WI38 (cell line): ENCODE measurements at regions not wholly inside any gene's neighbourhood (a gene's known extent, or its start where the extent isn't known, plus 50 kb on each side); places are given as distances from the start of the nearest gene placed in this dataset.
"Not testable (repeated sequence)": the region's sequence is repeated elsewhere in the genome, so short reads cannot be mapped to it uniquely, and the experiment has no call there.

Experiments used
- H3K4me3 ChIP-seq: 2 replicates; pipeline ENCODE4 v1.5.1; 2011; ENCODE audit warnings: low read depth, mild to moderate bottlenecking, control low read depth, low read length
- TF ChIP-seq, protein P1 (sequence below): IDR thresholded peaks from 2 replicates; pipeline ENCODE4 v1.5.1; 2012; ENCODE audit warnings: low read depth, mild to moderate bottlenecking, control low read depth, low read length

DNA sequence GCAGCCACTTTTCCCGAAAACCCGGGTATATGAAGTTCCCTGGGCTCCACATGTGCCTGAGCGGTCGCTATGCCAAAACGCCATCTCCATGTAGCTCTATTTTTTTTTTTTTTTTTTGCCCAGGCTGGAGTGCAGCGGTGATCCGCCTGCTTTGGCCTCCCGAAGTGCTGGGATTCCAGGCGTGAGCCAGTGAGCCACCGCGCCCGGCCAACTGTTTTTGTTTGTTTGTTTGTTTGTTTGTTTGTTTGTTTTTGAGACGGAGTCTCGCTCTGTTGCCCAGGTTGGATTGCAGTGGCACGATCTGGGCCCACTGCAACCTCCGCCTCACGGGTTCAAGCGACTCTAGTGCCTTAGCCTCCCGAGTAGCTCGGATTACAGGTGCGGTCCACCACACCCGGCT lies 237.5 kb upstream of the IRAK1BP1 start:
- TF ChIP-seq, protein P1, sequence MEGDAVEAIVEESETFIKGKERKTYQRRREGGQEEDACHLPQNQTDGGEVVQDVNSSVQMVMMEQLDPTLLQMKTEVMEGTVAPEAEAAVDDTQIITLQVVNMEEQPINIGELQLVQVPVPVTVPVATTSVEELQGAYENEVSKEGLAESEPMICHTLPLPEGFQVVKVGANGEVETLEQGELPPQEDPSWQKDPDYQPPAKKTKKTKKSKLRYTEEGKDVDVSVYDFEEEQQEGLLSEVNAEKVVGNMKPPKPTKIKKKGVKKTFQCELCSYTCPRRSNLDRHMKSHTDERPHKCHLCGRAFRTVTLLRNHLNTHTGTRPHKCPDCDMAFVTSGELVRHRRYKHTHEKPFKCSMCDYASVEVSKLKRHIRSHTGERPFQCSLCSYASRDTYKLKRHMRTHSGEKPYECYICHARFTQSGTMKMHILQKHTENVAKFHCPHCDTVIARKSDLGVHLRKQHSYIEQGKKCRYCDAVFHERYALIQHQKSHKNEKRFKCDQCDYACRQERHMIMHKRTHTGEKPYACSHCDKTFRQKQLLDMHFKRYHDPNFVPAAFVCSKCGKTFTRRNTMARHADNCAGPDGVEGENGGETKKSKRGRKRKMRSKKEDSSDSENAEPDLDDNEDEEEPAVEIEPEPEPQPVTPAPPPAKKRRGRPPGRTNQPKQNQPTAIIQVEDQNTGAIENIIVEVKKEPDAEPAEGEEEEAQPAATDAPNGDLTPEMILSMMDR: no peak
- no peak overlapping the region for H3K4me3 ChIP-seq

DNA sequence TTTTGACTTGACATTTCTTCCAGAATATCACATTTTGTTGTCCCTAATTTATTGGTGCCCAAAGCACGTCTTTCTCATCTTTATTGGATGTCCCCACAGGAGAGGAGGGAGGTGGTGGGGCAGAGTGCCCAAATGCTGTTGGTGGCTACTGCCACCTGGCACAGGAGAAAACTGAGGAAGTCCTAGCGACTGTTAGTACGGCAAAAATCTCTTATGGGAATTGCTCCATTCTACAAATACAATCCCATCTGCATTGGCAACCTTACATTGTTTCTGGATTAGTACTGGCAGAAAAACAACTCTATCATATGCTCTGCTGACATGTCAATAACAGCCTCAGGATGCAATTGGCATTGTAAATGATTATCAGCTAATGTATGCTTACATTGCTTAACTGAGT lies 235.4 kb upstream of the IRAK1BP1 start:
- TF ChIP-seq, protein P1: no peak
- H3K4me3 ChIP-seq: no peak overlapping the region

DNA sequence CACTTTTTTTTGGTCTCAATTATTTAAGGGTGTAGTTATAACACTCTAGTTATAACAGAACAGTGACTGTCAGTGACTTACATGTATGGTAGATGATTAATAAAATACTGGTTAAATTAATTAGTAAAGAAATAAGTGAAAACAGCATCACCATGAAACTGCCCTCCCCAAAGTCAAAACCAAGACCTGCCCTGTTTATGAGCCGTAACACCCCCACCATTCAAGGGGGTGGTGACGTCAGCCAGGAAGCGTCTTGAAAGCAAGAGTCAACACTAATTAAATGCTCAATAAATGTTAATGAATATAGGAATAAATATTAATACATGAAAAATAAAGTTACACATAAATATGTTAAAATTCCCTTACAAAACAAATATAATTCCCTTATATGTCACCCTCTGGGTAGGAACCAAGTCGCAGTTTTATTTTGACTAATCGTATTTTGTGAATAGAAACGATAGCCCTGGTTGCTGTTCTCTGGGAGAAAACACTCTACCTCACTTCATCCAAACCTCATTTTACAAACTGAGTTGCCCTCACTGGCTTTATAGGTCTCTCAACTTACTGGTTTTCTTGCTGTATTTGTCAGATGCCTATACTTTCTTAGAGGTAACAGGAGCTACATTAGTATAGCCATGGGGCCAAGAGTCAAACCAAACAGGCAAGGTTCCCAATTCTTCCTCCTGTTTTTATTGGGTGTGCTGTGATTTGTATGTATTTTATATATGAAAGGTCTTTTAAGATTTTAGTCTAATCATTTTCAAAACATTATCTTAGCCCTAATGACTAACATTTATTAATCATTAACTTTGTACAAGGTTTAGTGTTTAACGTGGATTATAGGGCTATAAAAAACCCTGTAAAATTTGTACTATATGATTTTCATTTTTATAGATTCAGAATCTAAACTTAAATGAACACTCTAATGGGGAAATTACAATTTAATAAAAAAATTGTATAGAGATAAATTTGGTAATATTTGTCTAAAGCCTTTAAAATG lies 227.9 kb upstream of the IRAK1BP1 start:
- no peak overlapping the region for H3K4me3 ChIP-seq
- TF ChIP-seq, protein P1: no peak

DNA sequence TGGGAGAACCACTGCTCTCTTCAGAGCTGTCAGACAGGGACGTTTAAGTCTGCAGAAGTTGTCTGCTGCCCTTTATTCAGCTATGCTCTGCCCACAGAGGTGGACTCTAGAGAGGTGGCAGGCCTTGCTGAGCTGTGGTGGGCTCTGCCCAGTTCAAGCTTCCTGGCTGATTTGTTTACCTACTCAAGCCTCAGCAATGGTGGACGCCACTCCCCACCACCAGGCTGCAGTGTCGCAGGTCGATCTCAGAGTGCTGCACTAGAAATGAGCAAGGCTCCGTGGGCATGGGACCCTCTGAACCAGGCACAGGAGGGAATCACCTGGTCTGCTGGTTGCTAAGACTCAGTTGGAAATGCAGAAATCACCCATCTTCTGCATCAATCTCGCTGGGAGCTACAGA lies 223.4 kb upstream of the IRAK1BP1 start:
- not testable (repeated sequence) for H3K4me3 ChIP-seq

DNA sequence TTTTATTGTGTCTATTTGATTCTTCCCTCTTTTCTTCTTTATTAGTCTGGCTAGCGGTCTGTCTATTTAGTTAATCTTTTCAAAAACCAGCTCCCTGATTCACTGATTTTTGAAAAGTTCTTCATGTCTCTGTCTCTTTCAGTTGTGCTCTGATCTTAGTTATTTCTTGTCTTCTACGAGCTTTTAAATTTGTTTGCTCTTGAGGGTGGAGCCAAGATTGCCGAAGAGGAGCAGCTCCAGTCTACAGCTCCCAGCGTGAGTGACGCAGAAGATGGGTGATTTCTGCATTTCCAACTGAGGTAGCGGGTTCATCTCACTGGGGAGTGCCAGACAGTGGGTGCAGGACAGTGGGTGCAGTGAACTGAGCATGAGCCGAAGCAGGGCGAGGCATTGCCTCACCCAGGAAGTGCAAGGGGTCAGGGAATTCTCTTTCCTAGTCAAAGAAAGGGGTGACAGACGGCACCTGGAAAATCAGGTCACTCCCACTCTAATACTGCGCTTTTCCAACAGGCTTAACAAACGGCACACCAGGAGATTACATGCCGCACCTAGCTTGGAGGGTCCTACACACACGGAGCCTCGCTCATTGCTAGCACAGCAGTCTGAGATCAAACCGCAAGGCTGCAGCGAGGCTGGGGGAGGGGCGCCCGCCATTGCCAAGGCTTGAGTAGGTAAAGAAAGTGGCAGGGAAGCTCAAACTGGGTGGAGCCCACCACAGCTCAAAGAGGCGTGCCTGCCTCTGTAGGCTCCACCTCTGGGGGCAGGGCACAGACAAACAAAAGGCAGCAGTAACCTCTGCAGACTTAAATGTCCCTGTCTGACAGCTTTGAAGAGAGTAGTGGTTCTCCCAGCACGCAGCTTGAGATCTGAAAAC lies 220.6 kb upstream of the IRAK1BP1 start:
- not testable (repeated sequence) for H3K4me3 ChIP-seq

DNA sequence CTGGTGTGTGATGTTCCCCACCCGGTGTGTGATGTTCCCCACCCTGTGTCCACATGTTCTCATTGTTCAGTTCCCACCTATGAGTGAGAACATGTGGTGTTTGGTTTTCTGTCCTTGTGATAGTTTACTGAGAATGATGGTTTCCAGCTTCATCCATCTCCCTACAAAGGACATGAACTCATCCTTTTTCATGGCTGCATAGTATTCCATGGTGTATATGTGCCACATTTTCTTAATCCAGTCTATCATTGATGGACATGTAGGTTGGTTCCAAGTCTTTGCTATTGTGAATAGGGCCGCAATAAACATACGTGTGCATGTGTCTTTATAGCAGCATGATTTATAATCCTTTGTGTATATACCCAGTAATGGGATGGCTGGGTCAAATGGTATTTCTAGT lies 201.5 kb upstream of the IRAK1BP1 start:
- H3K4me3 ChIP-seq: not testable (repeated sequence)

DNA sequence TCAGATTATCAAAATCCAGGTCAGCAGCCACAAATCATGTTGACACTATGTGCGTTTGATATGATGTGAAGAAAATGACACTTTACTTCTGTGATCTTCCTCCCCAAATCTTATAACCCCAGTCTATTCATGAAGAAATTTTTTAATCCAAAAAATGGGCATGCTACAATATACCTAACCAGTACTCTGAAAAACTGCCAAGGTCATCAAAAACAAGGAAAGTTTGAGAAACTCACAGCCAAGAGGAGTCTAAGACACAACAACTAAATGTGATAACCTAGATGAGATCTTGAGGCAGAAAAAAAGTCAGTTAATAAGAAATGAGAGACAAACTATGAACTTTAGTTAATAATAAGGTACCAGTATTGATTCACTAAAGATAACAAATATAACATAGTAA lies 200.6 kb upstream of the IRAK1BP1 start:
- H3K4me3 ChIP-seq: no peak overlapping the region
- TF ChIP-seq, protein P1: no peak

DNA sequence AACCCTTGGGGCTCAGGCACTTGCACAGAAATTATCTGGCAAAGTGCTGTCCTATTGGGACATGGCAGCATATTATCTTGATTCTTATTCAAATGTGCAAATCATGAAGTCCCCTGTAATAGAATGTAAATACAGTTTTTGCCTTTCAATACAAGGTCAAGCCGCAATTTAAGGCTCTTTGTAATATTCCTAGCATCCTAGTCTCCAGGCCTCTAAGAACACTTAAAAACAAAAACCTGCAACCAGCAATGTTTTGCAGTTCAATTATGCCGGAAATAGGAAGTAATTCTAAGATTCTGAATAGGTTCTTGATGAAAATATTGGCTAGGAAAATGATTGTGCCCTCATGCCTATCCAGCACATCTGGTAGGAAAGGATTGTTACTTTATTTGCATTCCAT lies 197.2 kb upstream of the IRAK1BP1 start:
- TF ChIP-seq, protein P1: no peak
- no peak overlapping the region for H3K4me3 ChIP-seq
